ENCODE measurements at regions not wholly inside any gene's neighbourhood (a gene's known extent, or its start where the extent isn't known, plus 50 kb on each side); places are given as distances from the start of the nearest gene placed in this dataset.
"Not testable (repeated sequence)": the region's sequence is repeated elsewhere in the genome, so short reads cannot be mapped to it uniquely, and the experiment has no call there.

- no peaks in the 10 kb centered on the region for H3K4me1 Mint-ChIP-seq (ENCODE audit: low read depth)
- H3K27me3 Mint-ChIP-seq (ENCODE audit: low read depth), result peaks cover 2% of the 10 kb centered on the region
- DNase-seq (ENCODE audit: low spot score), result no peak
- no peaks in the 10 kb centered on the region for H3K36me3 Mint-ChIP-seq (ENCODE audit: low read depth)
- H3K9me3 Mint-ChIP-seq, result no peaks in the 10 kb centered on the region
- H3K4me3 Mint-ChIP-seq, result no peak overlapping the region
- H3K27ac Mint-ChIP-seq, result no peak overlapping the region
Measured at GRCh38 chr10:6833458-6834011, 253.5 kb upstream of the PRKCQ start.

- not testable (repeated sequence) for H3K4me3 Mint-ChIP-seq; H3K9me3 Mint-ChIP-seq; H3K27ac Mint-ChIP-seq; H3K4me1 Mint-ChIP-seq (ENCODE audit: low read depth); H3K27me3 Mint-ChIP-seq (ENCODE audit: low read depth); DNase-seq (ENCODE audit: low spot score); H3K36me3 Mint-ChIP-seq (ENCODE audit: low read depth)
Measured at GRCh38 chr10:6830981-6831380, 250.9 kb upstream of the PRKCQ start.

- H3K27me3 Mint-ChIP-seq (ENCODE audit: low read depth); H3K27ac Mint-ChIP-seq; DNase-seq (ENCODE audit: low spot score); H3K4me3 Mint-ChIP-seq; H3K4me1 Mint-ChIP-seq (ENCODE audit: low read depth); H3K9me3 Mint-ChIP-seq; H3K36me3 Mint-ChIP-seq (ENCODE audit: low read depth): not testable (repeated sequence)
Measured at GRCh38 chr10:6824793-6825192, 244.7 kb upstream of the PRKCQ start.

- Mint-ChIP-seq H3K36me3 (ENCODE audit: low read depth) (no peaks in the 10 kb centered on the region), H3K27ac (no peak overlapping the region), H3K4me3 (no peak overlapping the region), H3K9me3 (no peaks in the 10 kb centered on the region), H3K4me1 (ENCODE audit: low read depth) (no peaks in the 10 kb centered on the region), H3K27me3 (ENCODE audit: low read depth) (peaks cover 7% of the 10 kb centered on the region)
- DNase-seq (ENCODE audit: low spot score), result no peak
Measured at GRCh38 chr10:6823770-6824169, 243.7 kb upstream of the PRKCQ start.

GRCh38 chr10:6819301-6819700 is 239.2 kb upstream of the PRKCQ start:
- H3K27ac Mint-ChIP-seq, result no peak overlapping the region
- no peaks in the 10 kb centered on the region for H3K4me1 Mint-ChIP-seq (ENCODE audit: low read depth)
- no peaks in the 10 kb centered on the region for H3K36me3 Mint-ChIP-seq (ENCODE audit: low read depth)
- no peak overlapping the region for H3K4me3 Mint-ChIP-seq
- H3K9me3 Mint-ChIP-seq, result no peaks in the 10 kb centered on the region
- DNase-seq (ENCODE audit: low spot score), result no peak
- H3K27me3 Mint-ChIP-seq (ENCODE audit: low read depth), result peaks cover 17% of the 10 kb centered on the region

GRCh38 chr10:6817770-6818169 is 237.7 kb upstream of the PRKCQ start:
- Mint-ChIP-seq H3K36me3 (ENCODE audit: low read depth) (no peaks in the 10 kb centered on the region), H3K27me3 (ENCODE audit: low read depth) (peaks cover 17% of the 10 kb centered on the region), H3K9me3 (no peaks in the 10 kb centered on the region), H3K4me3 (no peak overlapping the region), H3K4me1 (ENCODE audit: low read depth) (no peaks in the 10 kb centered on the region), H3K27ac (no peak overlapping the region)
- no peak for DNase-seq (ENCODE audit: low spot score)

- H3K27ac Mint-ChIP-seq, result no peak overlapping the region
- peaks cover 21% of the 10 kb centered on the region for H3K27me3 Mint-ChIP-seq (ENCODE audit: low read depth)
Measured at GRCh38 chr10:6815346-6815745, 235.3 kb upstream of the PRKCQ start.

GRCh38 chr10:6813856-6814255 is 233.8 kb upstream of the PRKCQ start:
- H3K27ac Mint-ChIP-seq, result no peak overlapping the region
- H3K36me3 Mint-ChIP-seq (ENCODE audit: low read depth), result no peaks in the 10 kb centered on the region
- H3K27me3 Mint-ChIP-seq (ENCODE audit: low read depth), result peaks cover 21% of the 10 kb centered on the region
- H3K9me3 Mint-ChIP-seq, result no peaks in the 10 kb centered on the region
- no peak for DNase-seq (ENCODE audit: low spot score)
- no peak overlapping the region for H3K4me3 Mint-ChIP-seq
- H3K4me1 Mint-ChIP-seq (ENCODE audit: low read depth), result no peaks in the 10 kb centered on the region

More at GRCh38 chr10:6815346-6815745, 235.3 kb upstream of the PRKCQ start:
- Mint-ChIP-seq H3K9me3 (no peaks in the 10 kb centered on the region), H3K36me3 (ENCODE audit: low read depth) (no peaks in the 10 kb centered on the region), H3K4me1 (ENCODE audit: low read depth) (no peaks in the 10 kb centered on the region), H3K4me3 (no peak overlapping the region)
- DNase-seq (ENCODE audit: low spot score), result no peak

- Mint-ChIP-seq H3K4me1 (ENCODE audit: low read depth) (no peaks in the 10 kb centered on the region), H3K27me3 (ENCODE audit: low read depth) (peaks cover 24% of the 10 kb centered on the region), H3K27ac (no peak overlapping the region), H3K9me3 (no peaks in the 10 kb centered on the region), H3K4me3 (no peak overlapping the region), H3K36me3 (ENCODE audit: low read depth) (no peaks in the 10 kb centered on the region)
- no peak for DNase-seq (ENCODE audit: low spot score)
Measured at GRCh38 chr10:6813306-6813705, 233.2 kb upstream of the PRKCQ start.

- DNase-seq (ENCODE audit: low spot score), result no peak
- Mint-ChIP-seq H3K36me3 (ENCODE audit: low read depth) (no peaks in the 10 kb centered on the region), H3K9me3 (no peaks in the 10 kb centered on the region), H3K4me3 (no peak overlapping the region), H3K4me1 (ENCODE audit: low read depth) (no peaks in the 10 kb centered on the region), H3K27me3 (ENCODE audit: low read depth) (peaks cover 18% of the 10 kb centered on the region), H3K27ac (no peak overlapping the region)
Measured at GRCh38 chr10:6811153-6811552, 231.1 kb upstream of the PRKCQ start.

GRCh38 chr10:6803427-6803783 is 223.3 kb upstream of the PRKCQ start:
- no peaks in the 10 kb centered on the region for H3K36me3 Mint-ChIP-seq (ENCODE audit: low read depth)
- peaks cover 9% of the 10 kb centered on the region for H3K27me3 Mint-ChIP-seq (ENCODE audit: low read depth)
- no peak overlapping the region for H3K27ac Mint-ChIP-seq
- no peaks in the 10 kb centered on the region for H3K9me3 Mint-ChIP-seq
- no peaks in the 10 kb centered on the region for H3K4me1 Mint-ChIP-seq (ENCODE audit: low read depth)
- DNase-seq (ENCODE audit: low spot score), result no peak
- H3K4me3 Mint-ChIP-seq, result no peak overlapping the region

GRCh38 chr10:6802759-6803426 is 222.8 kb upstream of the PRKCQ start:
- no peaks in the 10 kb centered on the region for H3K36me3 Mint-ChIP-seq (ENCODE audit: low read depth)
- no peak overlapping the region for H3K4me3 Mint-ChIP-seq
- no peaks in the 10 kb centered on the region for H3K4me1 Mint-ChIP-seq (ENCODE audit: low read depth)
- H3K27ac Mint-ChIP-seq, result no peak overlapping the region
- H3K27me3 Mint-ChIP-seq (ENCODE audit: low read depth), result peaks cover 9% of the 10 kb centered on the region
- no peaks in the 10 kb centered on the region for H3K9me3 Mint-ChIP-seq
- DNase-seq (ENCODE audit: low spot score), result no peak

GRCh38 chr10:6796231-6796630 is 216.2 kb upstream of the PRKCQ start:
- H3K9me3 Mint-ChIP-seq, result no peaks in the 10 kb centered on the region
- no peak for DNase-seq (ENCODE audit: low spot score)
- H3K27ac Mint-ChIP-seq, result no peak overlapping the region
- peaks cover 10% of the 10 kb centered on the region for H3K27me3 Mint-ChIP-seq (ENCODE audit: low read depth)
- H3K36me3 Mint-ChIP-seq (ENCODE audit: low read depth), result no peaks in the 10 kb centered on the region
- H3K4me3 Mint-ChIP-seq, result no peak overlapping the region
- no peaks in the 10 kb centered on the region for H3K4me1 Mint-ChIP-seq (ENCODE audit: low read depth)

GRCh38 chr10:6795541-6795940 is 215.5 kb upstream of the PRKCQ start:
- no peak overlapping the region for H3K4me3 Mint-ChIP-seq
- H3K36me3 Mint-ChIP-seq (ENCODE audit: low read depth), result no peaks in the 10 kb centered on the region
- no peaks in the 10 kb centered on the region for H3K9me3 Mint-ChIP-seq
- peaks cover 13% of the 10 kb centered on the region for H3K27me3 Mint-ChIP-seq (ENCODE audit: low read depth)
- no peaks in the 10 kb centered on the region for H3K4me1 Mint-ChIP-seq (ENCODE audit: low read depth)
- no peak overlapping the region for H3K27ac Mint-ChIP-seq
- DNase-seq (ENCODE audit: low spot score), result no peak

GRCh38 chr10:6794841-6795240 is 214.8 kb upstream of the PRKCQ start:
- not testable (repeated sequence) for H3K9me3 Mint-ChIP-seq; H3K4me3 Mint-ChIP-seq; H3K36me3 Mint-ChIP-seq (ENCODE audit: low read depth); H3K4me1 Mint-ChIP-seq (ENCODE audit: low read depth); DNase-seq (ENCODE audit: low spot score); H3K27ac Mint-ChIP-seq
- peaks cover 15% of the 10 kb centered on the region for H3K27me3 Mint-ChIP-seq (ENCODE audit: low read depth)

All from T-helper 2 cell treated with Interferon-gamma antibody and Interleukin-4, amounts not matched to agents 5 μg/mL and 100 μg/mL, for 36 hours (primary cell).